ENCODE measurements at regions not wholly inside any gene's neighbourhood (a gene's known extent, or its start where the extent isn't known, plus 50 kb on each side); places are given as distances from the start of the nearest gene placed in this dataset.

GRCh38 chr13:30043631-30043925, 193.2 kb upstream of the UBL3 start:
- TF ChIP-seq CTCF (IDR thresholded peaks at IDR 0.05; ENCODE audit: extremely low read depth in 1 of 2, insufficient read depth in 1 of 2, low read depth in 1 of 2, low read length in 2 of 2) (no peak), GATA2 (IDR thresholded peaks at IDR 0.05; ENCODE audit: insufficient read depth, insufficient read length, low read depth, low read length) (no peak), POLR2A (IDR thresholded peaks at IDR 0.05; ENCODE audit: low read depth, low read length) (no peak), MYC (IDR thresholded peaks at IDR 0.05; ENCODE audit: low read depth, low read length) (no peak), FOS (IDR thresholded peaks at IDR 0.05; ENCODE audit: borderline replicate concordance, insufficient read depth, low read length) (no peak), EZH2 (IDR thresholded peaks at IDR 0.05; ENCODE audit: borderline replicate concordance, low read depth, low read length, severe bottlenecking) (no peak), MAX (IDR thresholded peaks at IDR 0.05; ENCODE audit: insufficient read depth, insufficient read length) (no peak)
